Mammary epithelial cell (primary cell): ENCODE measurements at regions not wholly inside any gene's neighbourhood (a gene's known extent, or its start where the extent isn't known, plus 50 kb on each side); places are given as distances from the start of the nearest gene placed in this dataset.

Experiments
- CTCF ChIP-seq, 2 donors: IDR thresholded peaks in 1 of 2; conservative IDR thresholded peaks in 1 of 2; 2 replicates each; pipeline ENCODE4 v1.5.1; 2011 to 2012; ENCODE audit warnings: inconsistent platforms in 2 of 2, low read length in 2 of 2, mild to moderate bottlenecking in 2 of 2, control low read depth in 1 of 2, low read depth in 1 of 2; ENCODE audit not compliant: insufficient read depth in 1 of 2; ENCODE audit errors: extremely low read depth in 1 of 2
- EZH2 ChIP-seq: IDR thresholded peaks from 2 replicates; pipeline ENCODE4 v1.6.1; 2012; ENCODE audit warnings: low read length, inconsistent platforms, borderline replicate concordance

- TF ChIP-seq CTCF (conservative IDR thresholded peaks at IDR 0.05 in 1 of 2, IDR thresholded peaks at IDR 0.05 in 1 of 2; ENCODE audit: extremely low read depth in 1 of 2, insufficient read depth in 1 of 2, low read depth in 1 of 2, low read length in 2 of 2) (no peak), EZH2 (no peak)
Observed at GRCh38 chr4:26185436-26185835, 135.4 kb upstream of the RBPJ start.
